ENCODE measurements at regions not wholly inside any gene's neighbourhood (a gene's known extent, or its start where the extent isn't known, plus 50 kb on each side); places are given as distances from the start of the nearest gene placed in this dataset.

DNA sequence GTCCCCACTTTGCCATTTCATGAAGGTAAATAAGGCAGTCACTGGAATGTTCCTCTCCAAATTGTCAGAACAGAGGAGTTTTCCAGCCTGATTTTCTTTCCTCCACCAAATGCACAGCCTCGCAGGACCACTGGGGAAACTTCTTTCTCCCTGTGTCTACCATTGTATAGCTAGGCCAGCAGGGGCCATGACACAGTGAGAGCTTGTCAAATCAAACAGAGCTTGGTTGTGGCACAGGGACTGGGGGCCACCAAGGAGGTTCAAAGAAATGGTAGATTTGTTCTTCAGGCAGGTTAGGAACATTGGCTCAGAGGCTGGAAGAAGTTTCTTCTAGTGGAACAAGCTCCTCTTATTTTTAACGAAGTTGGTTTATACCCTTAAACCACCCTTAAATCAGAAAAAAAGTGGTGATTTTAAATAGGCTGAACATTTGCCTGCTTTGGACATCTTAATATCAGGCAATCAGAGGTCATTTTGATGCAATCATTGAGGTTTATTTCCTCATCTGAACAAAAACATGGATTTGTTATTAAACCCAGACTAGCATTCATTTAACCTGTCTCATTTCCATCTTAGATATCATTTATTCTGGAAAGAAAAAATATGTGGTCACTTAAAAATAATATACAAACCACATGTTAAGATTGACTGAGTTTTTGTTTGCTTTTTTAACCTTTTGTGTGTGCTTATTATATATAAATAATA, 105.6 kb downstream of the GTPBP8 start:
- DNase-seq (ENCODE audit: low read depth), result peak; percentile 49

DNA sequence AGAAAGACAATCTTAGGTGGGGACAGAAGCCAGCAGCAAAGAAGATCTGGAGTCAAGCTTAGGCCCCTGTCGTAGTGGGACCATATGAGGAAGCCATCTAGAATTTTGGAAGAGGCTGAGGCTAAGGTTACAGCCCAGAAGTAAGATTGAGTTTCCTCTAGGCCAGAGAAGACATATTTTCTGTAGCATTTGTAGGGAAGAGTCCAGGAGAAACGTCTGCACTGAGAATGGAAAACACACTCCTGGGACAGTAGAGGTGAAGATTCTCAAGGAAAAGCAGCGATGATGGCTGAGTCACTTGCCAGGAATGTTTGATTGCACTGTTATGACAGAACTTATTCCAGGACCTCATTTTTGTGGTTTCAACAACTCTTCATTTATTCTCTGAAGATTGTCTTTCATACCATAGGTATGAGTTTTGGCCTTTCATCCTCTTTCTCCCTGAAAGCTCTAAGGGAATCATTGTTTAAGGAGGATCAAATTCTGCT, 107.2 kb downstream of the GTPBP8 start:
- DNase-seq (ENCODE audit: low read depth), result peak; percentile 97

DNA sequence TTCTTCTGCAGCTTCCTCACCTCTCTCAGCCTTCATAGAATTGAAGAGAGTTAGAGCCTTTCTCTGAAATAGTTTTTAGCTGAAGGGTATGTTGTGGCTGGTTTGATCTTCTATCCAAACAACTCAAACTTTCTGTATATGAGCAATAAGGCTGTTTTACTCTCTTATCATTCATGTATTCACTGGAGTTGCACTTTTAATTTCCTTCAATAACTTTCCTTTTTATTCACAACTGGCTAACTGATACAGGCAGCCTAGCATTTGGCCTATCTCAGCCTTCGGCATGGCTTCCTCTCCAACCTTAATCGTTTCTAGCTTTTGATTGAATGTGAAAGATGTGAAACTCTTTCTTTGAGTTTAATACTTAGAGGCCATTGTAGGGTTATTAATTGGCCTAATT, 109.3 kb downstream of the GTPBP8 start:
- DNase-seq (ENCODE audit: low read depth), result no peak

DNA sequence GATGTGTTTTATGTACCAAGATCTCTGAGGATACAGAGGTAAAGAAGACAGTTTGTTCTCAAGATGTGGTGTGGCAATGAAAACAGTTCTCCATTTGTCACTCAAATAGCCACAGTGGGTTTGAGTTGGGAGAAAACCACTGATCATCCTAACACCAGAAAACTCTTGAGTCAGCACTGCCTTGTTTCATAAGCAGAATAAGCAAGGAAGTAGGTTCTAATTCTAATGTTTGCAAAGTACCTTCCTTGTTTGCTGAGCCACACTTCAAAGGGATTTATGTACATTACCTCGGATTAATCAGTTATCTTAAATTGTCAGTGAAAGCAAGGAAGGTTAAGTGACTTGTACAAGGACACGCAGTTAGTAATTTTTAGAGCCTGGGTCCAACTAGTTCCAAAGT, 107.8 kb upstream of the BOC start:
- no peak for DNase-seq (ENCODE audit: low read depth)

DNA sequence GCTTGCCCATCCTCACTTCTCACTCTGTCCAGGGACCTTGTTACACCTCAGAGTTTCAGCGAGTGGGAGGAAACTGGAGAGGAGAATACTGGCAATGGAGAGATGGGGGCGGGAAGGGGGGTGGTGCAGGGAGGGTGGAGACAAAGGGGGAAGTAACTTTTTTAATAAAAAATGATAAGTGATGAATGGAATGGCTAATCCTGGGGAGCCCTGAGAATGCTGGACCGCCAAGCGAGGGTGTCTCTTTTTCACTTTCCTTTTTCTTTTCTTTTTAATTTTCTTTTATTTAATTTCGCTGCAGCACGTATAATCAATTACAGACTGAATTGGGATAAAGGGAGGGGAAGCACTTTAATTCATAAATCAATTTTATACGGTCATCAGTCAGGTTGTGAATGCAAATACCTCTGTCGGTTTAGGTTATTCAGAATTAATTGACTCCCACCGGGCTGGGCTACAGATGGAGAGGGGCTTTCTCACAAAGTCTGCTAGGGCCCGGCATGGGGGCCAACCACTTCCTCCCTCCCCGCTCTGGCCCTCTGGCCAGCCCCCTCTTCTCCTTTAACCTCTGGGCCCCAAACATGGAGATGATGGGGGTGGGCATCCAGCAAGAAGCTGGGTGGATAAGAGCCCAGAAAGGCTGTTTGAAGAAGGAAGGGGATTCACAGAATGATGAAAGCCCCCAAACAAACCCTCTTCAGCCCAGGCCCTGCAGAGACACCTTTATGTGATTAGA, 106.8 kb upstream of the BOC start:
- DNase-seq (ENCODE audit: low read depth), result no peak

DNA sequence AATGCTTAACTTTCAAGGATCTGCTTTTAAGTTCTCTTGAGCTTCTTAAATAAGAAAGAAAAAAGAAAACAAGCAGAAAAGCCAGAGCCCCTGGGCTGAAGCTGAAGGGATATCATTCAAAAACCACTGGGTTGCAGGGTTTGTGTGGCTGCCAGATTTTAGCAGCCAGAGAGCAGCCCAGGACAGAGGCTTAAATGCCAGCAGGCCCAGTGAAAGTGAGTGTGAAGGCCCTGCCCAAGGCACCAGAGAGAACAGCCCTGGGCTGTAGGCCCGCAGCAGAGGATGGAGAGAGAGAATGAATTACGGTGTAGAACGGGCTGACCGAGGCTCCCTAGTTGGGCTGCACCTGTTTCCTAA, 106.3 kb upstream of the BOC start:
- DNase-seq (ENCODE audit: low read depth), result no peak

DNA sequence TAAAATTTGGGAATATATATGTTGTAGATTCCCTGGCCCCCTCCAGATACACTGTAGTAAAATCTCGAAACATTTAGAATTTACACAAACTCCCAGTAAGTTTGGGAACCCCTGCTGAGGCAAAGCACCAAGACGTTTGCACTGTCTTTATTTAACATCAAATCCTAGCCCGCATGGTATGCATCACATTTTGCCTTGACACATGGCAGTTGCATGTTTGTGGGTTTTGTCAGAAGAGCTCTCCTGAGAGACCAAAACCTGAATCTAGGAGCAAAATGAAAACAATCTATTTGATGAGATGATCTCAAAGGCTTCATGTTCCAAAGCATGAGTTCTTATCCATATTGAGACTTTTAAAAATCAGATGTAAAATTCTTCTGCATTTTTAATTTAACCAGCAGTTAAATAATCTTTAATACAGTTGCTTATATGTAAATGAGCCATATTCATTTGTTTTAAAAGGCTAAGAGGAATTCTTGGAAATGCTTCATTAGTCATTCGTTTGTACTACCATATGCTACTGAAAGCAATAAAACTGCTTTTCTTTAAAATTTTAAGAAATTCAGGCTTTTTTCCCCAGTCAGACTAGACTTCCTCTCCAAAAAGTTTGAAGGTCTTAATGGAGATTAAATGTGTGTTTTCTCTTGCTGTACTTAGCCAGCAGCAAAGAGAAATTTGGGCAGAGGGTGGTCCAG, 105.2 kb upstream of the BOC start:
- peak; percentile 60 for DNase-seq (ENCODE audit: low read depth)

DNA sequence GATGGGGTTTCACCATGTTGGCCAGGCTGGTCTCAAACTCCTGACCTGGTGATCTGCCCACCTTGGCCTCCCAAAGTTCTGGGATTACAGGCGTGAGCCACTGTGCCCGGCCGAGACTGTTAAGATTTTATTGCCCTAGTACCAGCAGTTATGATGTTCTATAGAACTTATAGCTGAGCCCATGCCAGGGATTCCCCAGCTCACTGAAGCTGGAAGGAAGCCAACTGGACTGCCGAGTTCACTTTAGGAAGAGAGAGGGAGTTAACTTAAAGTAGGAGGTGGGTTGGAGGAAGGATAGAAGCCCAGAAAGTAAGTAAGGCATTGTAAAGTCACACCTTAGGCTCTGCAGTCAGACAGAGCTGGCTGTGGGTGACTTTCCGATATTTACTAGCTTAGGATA, 101.1 kb upstream of the BOC start:
- DNase-seq (ENCODE audit: low read depth), result no peak

DNA sequence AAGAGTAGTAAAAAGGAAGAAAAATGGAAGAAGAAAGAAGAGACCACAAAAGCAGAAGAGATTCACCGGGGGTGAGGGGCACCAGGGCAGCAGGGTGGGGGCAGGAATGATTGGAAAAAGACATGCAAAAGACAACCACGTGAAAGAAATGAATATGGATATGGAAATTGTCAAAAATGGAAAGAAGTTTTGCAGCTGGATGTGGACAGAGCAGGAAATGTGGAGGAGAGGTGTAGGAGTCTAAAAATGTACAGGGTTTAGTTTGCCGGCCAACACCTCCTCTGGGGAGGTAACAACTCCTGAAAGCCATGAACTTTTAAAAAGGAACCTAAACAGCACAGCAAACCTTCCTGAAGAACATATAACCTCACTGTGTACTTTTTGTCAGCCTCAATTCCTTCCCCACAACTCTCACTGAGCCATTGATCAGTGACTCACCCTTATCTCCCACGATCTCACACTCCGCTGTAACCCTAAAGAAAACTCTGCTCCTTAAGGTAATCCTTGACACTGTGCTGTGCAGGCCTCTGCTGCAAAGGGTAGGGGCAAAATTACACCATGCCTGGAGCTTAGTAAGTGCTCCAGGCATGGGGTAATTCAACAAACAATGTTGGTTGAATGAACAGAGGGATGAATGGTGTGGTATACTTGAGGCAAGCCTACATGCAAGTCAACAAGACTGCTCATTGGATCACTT, 100.2 kb upstream of the BOC start:
- peak; percentile 49 for DNase-seq (ENCODE audit: low read depth)

DNA sequence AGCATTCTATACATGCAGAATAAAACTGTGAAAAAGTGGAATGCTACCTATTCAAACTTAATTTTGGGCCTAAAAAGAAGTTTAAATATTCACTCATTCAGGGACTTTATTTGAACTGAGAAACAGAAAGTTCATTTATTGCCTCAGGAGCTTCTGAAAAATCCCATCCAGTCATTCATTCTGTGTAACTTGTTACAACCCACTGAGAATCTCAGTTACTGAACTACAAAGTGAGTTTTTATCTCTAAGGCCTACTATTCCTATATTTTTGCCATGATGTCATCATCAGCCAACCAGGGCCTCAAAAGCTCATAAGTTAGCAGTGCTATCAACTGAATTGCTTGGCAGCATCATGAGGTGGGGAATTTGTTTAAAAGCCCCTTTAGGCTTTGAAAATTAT, 98.0 kb upstream of the BOC start:
- no peak for DNase-seq (ENCODE audit: low read depth)

DNA sequence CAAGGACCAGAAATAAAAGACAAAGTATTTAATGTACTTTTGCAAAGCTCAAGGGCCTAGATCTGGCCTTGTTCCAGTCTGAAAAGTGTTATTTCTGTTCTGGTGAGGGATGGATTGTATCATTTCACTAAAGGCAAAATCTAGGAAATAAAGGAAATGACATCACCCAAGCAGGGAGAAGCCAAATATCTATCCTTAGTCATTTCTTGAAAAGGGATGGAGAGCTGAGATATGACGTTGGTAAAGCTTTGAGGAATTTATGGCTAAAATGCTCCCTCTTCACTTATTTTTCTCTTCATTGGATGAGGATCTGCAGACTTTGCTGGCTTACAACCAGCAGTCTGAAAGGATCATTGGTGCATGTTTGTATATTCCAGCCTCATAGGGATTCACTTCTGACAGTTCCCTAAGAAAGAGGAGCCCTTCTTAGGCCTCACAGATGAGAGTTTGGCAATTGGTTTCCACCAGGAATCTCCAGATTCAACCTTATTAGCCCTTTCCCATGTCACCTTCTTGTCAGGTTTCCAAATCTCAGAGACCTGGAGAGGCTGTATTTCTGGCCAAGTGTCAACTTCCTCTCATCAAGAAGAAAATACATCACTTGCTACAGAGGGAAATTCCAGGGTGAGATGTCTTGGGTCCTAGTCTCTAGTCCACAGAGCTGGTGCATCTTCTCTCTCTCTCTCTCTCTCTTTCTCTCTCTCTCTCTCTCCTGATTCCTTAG, 93.7 kb upstream of the BOC start:
- DNase-seq (ENCODE audit: low read depth), result peak; percentile 77

DNA sequence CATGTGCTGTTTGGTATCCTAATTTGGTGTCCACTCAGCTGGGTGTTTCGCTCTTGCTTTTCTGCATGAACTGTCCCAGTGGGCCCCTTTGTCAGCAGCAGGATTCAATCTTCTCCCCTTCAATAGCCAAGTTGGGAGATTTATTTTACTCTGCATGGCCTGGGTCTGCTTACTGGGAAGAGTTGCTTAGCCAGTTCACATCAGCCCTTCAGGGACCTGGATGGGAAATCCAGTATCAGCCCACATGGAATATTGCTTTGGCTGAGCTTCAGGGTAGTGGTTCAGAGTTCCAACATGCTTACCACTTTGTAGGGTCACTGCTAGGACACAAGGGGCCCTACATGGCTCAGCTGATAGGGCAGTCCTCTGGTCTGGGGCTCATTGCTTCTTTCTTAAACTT, 93.0 kb upstream of the BOC start:
- DNase-seq (ENCODE audit: low read depth), result no peak

DNA sequence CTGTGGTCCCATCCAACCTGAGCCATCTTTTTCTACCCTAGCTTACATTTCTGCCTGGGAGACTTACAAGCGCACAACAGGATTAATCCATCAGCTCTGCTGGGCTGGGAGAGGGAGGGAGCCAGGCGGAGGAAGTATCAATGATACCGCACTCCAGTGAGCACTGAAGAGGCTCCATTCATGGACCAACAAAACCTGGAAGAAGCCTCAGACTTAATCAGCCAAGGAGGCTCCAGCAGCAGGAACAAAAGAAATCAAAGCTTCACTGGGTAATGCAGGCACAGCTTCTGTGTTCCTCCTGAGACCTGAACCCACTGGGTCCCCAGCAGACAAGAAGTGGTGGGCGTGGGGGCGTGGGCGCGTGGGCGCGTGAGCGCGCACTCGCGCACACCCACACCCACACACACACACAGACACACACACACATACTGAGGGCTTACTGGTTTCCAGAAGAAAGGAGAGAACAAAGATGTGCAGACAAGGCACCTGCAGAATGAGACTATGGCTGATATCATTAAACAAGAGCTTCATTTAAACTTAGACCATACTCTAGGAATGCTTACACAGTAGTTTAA, 87.0 kb upstream of the BOC start:
- DNase-seq (ENCODE audit: low read depth), result no peak

DNA sequence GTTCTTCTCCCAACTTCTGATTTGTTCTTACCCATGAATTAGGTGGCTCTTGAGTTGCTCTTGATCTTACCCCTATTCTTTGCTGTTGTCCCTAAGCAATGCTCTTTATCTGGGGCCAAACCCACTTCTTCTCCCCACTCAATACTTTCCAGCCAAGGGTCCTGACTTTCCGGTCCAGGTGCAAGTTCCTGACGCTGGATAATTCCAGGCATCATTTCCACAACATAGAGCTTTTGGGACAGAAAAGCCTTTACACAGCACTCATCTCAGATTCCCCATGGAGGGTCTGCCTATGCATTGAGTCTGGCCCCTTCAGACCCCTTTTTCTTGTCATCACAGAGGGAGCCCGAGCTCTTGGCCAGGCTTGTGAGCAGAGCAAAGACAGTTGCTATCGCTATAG, 85.4 kb upstream of the BOC start:
- no peak for DNase-seq (ENCODE audit: low read depth)

DNA sequence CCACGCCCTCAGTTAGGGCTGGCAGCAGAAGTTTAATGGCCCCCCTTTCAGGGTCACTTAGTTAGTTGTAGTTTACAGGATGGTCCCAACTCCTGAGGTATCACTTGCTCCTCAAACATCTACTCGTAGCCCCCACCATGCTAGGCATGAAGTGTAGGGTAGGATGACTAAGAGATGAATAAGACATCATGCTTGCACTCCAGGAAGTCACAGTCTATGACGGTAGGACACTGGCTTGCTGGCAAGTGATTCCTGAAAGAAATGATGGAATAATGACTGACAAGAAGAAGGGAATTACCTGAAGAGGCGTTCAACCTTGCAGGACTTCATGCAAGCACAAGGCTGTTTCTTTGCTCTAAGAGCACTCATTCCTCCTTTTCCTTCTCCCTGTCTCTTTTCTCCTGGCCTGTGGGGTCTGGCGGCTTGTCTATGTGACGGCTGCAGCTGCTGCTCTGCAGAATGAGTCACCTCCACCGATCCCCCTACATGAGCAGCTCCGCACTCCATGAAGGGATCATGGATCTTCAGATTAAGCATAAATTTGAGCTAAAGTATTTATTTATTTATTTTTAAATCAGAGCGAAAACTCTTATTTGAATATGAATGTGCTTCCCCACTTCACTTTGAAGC, 82.9 kb upstream of the BOC start:
- DNase-seq (ENCODE audit: low read depth), result peak; percentile 48

DNA sequence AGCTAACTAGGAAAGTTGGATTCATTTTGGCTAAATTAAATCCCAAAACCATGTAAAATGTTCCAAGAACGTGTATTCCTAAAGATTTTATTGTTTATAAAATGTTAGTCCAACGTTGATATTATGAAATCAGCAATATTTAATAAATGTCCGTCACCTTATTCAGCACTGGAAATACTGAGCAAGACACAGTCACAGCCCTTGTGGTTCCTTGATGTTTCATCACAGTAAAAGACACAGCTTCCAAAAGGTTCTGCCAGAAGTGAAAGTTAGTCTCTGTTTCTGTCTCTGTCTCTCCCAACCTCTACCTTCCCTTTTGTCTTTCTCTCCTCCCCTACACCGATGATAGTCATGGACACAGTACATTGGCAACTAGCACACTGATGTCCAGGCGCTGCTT, 82.2 kb upstream of the BOC start:
- DNase-seq (ENCODE audit: low read depth), result no peak

DNA sequence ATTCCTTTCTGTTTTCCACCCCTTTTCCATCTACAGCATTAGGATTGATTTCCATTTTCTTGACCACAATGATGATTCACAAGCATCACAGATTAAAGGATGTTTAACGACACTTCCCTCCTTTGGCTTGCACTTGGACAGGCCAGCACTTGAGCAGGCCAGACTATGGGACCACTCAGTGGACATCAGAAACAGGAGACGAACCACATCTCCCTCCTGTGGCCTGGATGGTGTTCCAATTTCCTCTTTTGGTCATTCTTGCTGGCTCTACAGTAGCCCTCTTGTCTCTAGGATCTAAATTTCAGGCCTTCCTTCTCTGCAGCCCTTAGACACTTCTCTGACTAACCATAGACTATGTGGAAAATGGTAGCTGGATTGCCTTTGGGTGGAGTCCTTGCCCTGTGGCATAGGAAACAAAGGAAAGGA, 78.8 kb upstream of the BOC start:
- DNase-seq (ENCODE audit: low read depth), result peak; percentile 82

DNA sequence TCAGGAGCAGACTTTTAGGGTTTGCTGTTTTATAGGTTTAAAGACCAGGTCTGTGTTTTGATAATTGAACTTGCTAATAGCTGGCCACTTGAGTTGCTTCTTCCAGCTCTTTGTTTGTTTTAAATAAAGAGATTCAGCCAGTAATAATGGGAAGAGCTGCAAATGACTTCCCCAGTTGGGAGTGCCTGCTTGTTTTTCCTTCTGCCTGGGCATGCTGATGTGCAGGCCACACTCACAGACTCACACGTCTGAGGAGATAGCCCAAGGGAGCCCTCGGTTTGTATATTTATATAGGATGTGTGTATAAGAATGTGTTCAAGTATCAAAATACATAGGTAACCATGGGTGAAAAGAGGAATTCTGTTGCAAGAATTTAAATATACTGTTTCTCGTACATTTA, 78.2 kb upstream of the BOC start:
- DNase-seq (ENCODE audit: low read depth), result no peak

DNA sequence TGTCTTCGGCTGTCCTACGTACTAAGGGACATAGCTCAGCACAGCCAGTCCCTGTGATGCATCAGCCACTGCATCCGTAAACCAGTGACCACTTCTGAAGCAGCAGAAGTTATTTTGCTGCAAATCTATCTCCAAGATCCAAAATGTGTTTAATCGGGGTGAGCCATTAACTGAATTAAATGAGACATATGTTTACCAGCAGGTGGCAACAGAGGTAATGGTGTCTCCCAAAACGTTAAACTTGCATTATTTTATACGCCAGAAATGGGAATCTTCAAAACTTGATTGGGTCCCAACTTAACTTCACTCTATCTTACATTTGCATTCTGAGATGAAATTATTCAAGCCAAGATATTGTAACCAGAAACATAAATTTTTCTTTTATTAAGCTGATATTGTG, 75.3 kb upstream of the BOC start:
- DNase-seq (ENCODE audit: low read depth), result peak; percentile 44

DNA sequence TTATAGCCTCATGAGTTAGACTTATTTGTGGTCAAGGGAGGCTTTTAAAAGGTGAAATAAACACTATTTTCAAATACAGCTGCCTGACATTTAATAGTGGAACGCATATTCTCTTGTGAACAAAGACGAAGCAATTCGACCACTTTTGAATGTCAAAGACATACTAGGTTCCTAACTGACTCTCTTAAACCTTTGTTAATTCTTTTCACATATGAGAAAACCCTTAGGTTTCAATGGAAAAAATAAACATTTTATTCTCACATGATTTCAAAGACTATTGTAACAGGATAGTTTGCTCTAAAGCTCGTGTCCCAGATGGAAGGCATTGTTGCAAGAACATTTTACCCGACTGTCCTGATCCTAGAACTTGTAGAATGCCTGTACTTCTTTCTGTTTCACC, 74.8 kb upstream of the BOC start:
- DNase-seq (ENCODE audit: low read depth), result no peak
